ENCODE measurements at regions not wholly inside any gene's neighbourhood (a gene's known extent, or its start where the extent isn't known, plus 50 kb on each side); places are given as distances from the start of the nearest gene placed in this dataset.
"Not testable (repeated sequence)": the region's sequence is repeated elsewhere in the genome, so short reads cannot be mapped to it uniquely, and the experiment has no call there.

DNA sequence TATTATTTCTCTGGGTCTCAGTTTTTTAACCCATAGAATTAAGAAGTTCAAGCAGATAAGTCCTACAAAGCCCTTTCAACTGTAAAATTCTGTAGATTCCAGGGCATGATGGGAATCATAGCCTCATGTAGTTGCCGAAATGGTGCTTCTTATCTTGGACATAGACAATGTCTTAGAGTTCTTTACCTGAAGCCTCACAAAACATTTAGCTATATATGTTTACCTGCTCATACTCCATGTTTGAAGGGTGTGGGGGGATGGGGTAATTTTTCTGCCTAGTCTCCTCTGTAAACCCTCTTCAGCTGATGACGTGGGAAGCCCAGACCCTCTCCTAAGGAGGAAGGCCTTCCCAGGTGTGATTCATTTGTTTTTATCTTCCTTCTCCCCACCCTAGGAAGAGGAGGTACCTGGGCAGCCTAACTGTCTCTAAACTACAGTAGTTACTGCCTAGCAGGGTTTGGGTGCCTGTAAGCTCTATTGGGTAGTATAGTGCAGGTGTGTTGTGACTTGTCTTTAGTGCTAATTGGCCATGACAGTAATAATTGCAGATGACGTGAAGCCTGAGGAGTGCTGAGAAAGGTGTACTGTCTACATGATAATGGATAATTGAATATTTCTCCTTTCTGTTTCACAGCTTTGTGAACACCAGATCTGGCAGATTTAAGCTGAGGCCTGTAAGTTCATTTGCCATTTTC is 230.8 kb downstream of the TFAP2B start:
- Histone ChIP-seq H3K4me3 (ENCODE audit: low read length in 3 of 3) (no peak overlapping the region), H3K9ac (ENCODE audit: low read depth in 1 of 3, low read length in 3 of 3) (no peak overlapping the region), H3K27me3 (ENCODE audit: control insufficient read depth in 3 of 3, insufficient read depth in 3 of 3, low read length in 3 of 3) (no peaks in the 10 kb centered on the region), H3K36me3 (ENCODE audit: control insufficient read depth in 3 of 3, insufficient read depth in 3 of 3, low read length in 3 of 3) (no peaks in the 10 kb centered on the region), H3K9me3 (ENCODE audit: control insufficient read depth in 3 of 3, low read length in 3 of 3) (no peaks in the 10 kb centered on the region), H3K27ac (ENCODE audit: low read depth, low read length) (no peak overlapping the region), H3K4me1 (ENCODE audit: control insufficient read depth in 3 of 3, insufficient read depth in 3 of 3, low read length in 3 of 3) (no peaks in the 10 kb centered on the region)

DNA sequence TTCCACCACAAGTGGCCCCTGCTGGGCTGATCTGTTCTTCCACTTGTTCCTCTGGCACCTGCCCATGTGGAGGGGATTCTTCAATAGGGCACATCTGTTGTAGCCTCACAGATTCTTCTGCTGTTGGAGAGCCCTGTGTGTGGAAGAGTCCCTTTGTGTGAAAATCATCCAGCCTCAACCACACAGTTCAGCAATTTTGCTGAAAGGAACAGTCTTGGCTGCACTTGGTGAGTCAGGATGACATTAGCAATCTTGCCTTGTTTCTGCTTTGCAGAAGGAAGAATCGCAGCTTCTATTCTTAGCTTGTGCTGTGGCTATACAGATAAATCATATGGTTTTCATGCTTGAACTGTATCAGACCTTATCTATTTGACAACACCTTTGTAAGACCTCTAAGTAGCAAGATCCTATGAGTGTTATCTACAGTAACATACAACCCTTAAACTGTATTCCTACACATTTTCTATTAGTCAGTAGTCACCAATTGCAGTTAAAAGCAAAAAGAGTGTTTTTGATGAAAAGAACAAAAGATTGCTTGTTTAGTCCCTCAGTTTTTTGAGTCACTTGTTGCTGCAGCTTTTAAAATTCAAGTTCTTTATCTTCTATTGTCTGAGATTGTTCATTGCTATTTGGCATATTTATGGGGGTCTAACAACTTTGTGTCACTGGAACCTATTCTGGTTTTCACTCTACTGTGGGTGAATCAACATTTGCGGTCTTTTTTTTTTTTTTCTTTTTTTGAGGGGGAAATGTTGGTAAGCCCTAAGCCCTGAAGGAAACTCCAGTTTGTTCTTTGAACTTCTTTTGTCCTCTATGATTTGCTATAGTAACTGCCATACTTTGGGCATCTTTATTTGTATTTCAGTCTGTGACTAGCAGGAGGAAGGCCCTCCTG is 231.6 kb downstream of the TFAP2B start:
- Histone ChIP-seq H3K36me3 (ENCODE audit: control insufficient read depth in 3 of 3, insufficient read depth in 3 of 3, low read length in 3 of 3) (no peaks in the 10 kb centered on the region), H3K27me3 (ENCODE audit: control insufficient read depth in 3 of 3, insufficient read depth in 3 of 3, low read length in 3 of 3) (no peaks in the 10 kb centered on the region), H3K4me3 (ENCODE audit: low read length in 3 of 3) (no peak overlapping the region), H3K9ac (ENCODE audit: low read depth in 1 of 3, low read length in 3 of 3) (no peak overlapping the region), H3K4me1 (ENCODE audit: control insufficient read depth in 3 of 3, insufficient read depth in 3 of 3, low read length in 3 of 3) (no peaks in the 10 kb centered on the region), H3K27ac (ENCODE audit: low read depth, low read length) (no peak overlapping the region), H3K9me3 (ENCODE audit: control insufficient read depth in 3 of 3, low read length in 3 of 3) (no peaks in the 10 kb centered on the region)

DNA sequence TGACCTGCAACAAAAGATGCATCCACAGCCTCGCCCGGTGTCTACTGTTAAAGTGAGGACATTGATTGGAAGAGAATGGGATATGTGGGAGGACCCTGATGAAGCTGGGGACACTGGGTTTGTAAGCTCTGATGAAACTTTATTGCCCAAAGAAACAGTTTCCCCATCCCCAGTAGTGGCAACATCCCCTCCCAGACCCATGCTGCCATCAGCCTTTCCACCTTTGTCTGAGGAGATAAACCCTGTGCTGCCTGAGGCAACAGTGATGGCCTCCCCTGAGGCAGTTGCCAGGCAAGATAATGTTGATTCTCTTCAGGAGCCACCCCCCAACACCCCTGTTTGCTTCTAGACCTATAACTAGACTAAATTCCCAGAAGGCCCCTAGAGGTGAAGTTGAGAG is 234.0 kb downstream of the TFAP2B start:
- not testable (repeated sequence) for H3K4me1 ChIP-seq (ENCODE audit: control insufficient read depth in 3 of 3, insufficient read depth in 3 of 3, low read length in 3 of 3); H3K27me3 ChIP-seq (ENCODE audit: control insufficient read depth in 3 of 3, insufficient read depth in 3 of 3, low read length in 3 of 3); H3K27ac ChIP-seq (ENCODE audit: low read depth, low read length); H3K9ac ChIP-seq (ENCODE audit: low read depth in 1 of 3, low read length in 3 of 3); H3K9me3 ChIP-seq (ENCODE audit: control insufficient read depth in 3 of 3, low read length in 3 of 3); H3K4me3 ChIP-seq (ENCODE audit: low read length in 3 of 3); H3K36me3 ChIP-seq (ENCODE audit: control insufficient read depth in 3 of 3, insufficient read depth in 3 of 3, low read length in 3 of 3)

DNA sequence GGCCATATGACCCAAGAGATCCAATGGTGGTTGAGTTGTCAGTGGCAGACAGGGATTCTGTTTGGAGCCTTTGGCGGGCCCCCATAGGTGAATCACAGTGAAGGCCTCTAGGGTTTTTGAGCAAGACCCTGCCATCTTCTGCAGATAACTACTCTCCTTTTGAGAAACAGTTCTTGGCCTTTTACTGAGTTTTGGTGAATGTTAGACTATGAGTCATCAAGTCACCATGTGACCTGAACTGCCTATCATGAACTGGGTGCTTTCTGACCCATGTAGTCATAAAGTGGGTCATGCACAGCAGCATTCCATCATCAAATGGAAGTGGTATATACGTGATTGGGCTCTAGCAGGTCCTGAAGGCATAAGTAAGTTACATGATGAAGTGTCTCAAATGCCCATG is 236.6 kb downstream of the TFAP2B start:
- H3K9ac ChIP-seq (ENCODE audit: low read depth in 1 of 3, low read length in 3 of 3); H3K4me3 ChIP-seq (ENCODE audit: low read length in 3 of 3); H3K36me3 ChIP-seq (ENCODE audit: control insufficient read depth in 3 of 3, insufficient read depth in 3 of 3, low read length in 3 of 3); H3K27me3 ChIP-seq (ENCODE audit: control insufficient read depth in 3 of 3, insufficient read depth in 3 of 3, low read length in 3 of 3); H3K9me3 ChIP-seq (ENCODE audit: control insufficient read depth in 3 of 3, low read length in 3 of 3); H3K4me1 ChIP-seq (ENCODE audit: control insufficient read depth in 3 of 3, insufficient read depth in 3 of 3, low read length in 3 of 3); H3K27ac ChIP-seq (ENCODE audit: low read depth, low read length): not testable (repeated sequence)

DNA sequence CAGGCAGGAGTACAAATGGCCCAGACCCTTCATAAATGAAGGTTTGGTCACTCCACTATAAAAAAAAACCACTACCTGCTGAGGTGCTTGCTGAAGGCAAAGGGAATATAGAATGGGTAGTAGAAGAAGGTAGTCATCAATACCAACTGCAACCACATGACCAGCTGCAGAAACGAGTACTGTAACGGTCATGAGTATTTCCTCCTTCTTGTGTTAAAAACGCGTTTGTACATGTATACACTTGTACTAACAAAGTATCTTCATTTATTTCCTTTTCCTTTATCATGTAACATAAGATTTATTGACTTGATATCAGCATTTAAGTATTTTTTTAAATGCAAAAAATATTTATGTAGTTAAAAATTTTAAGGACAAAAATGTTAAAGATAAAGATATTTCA is 238.6 kb downstream of the TFAP2B start:
- Histone ChIP-seq H3K27me3 (ENCODE audit: control insufficient read depth in 3 of 3, insufficient read depth in 3 of 3, low read length in 3 of 3) (no peaks in the 10 kb centered on the region), H3K9me3 (ENCODE audit: control insufficient read depth in 3 of 3, low read length in 3 of 3) (no peaks in the 10 kb centered on the region), H3K4me1 (ENCODE audit: control insufficient read depth in 3 of 3, insufficient read depth in 3 of 3, low read length in 3 of 3) (no peaks in the 10 kb centered on the region), H3K27ac (ENCODE audit: low read depth, low read length) (no peak overlapping the region), H3K4me3 (ENCODE audit: low read length in 3 of 3) (no peak overlapping the region), H3K9ac (ENCODE audit: low read depth in 1 of 3, low read length in 3 of 3) (no peak overlapping the region), H3K36me3 (ENCODE audit: control insufficient read depth in 3 of 3, insufficient read depth in 3 of 3, low read length in 3 of 3) (no peaks in the 10 kb centered on the region)

DNA sequence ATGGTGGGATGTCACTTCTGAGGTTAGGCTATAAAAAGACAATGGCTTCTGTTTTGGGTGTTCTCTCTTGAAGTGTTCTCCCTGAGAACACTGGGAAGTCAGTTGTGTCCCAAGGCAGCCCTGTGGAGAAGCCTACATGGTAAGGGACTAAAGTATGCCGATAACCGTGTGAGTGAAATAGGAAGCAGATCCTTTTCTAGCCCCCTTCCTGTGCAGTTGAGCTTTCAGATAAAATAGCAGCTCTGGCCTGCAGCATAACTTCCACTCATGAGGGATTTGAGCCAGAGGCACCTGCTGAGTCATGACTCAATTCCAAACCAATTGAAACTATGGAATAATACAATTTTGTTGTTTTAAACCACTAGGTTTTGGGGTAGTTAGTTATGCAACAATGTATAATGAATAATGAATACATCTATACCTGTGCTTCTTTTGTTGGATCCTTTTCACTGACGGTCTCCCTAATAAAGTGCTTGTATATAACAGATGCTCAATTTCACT is 241.6 kb downstream of the TFAP2B start:
- Histone ChIP-seq H3K27me3 (ENCODE audit: control insufficient read depth in 3 of 3, insufficient read depth in 3 of 3, low read length in 3 of 3) (no peaks in the 10 kb centered on the region), H3K9ac (ENCODE audit: low read depth in 1 of 3, low read length in 3 of 3) (no peak overlapping the region), H3K27ac (ENCODE audit: low read depth, low read length) (no peak overlapping the region)

DNA sequence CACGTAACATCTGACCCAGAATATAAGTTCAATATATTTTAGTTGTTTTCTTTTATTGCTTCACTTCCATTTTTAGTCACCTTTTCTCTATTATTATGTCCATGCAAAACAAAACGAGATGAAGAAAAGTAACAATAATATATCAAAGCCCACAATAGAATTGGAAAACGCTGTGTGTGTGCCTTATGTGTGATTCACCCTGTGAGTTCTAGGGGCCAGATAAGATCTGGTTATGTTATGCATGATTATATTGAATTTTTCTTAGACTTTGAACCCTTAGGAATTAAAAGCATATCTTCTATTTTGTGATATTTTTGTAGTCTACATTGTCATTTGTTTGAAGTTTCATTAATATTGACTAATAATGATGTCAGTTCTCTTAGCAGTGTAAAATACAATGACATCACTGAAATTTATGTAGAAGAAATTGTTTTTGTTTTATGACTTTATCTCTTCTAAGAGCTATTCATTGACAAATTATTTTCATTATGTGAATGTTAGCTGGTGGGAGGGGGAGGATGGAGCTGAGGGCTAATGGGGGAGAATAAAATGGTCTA is 243.6 kb downstream of the TFAP2B start:
- Histone ChIP-seq H3K4me3 (ENCODE audit: low read length in 3 of 3) (no peak overlapping the region), H3K9me3 (ENCODE audit: control insufficient read depth in 3 of 3, low read length in 3 of 3) (no peaks in the 10 kb centered on the region), H3K27me3 (ENCODE audit: control insufficient read depth in 3 of 3, insufficient read depth in 3 of 3, low read length in 3 of 3) (no peaks in the 10 kb centered on the region), H3K9ac (ENCODE audit: low read depth in 1 of 3, low read length in 3 of 3) (no peak overlapping the region), H3K4me1 (ENCODE audit: control insufficient read depth in 3 of 3, insufficient read depth in 3 of 3, low read length in 3 of 3) (no peaks in the 10 kb centered on the region), H3K36me3 (ENCODE audit: control insufficient read depth in 3 of 3, insufficient read depth in 3 of 3, low read length in 3 of 3) (no peaks in the 10 kb centered on the region), H3K27ac (ENCODE audit: low read depth, low read length) (no peak overlapping the region)

More for the DNA sequence above, 241.6 kb downstream of the TFAP2B start:
- no peaks in the 10 kb centered on the region for H3K4me1 ChIP-seq (ENCODE audit: control insufficient read depth in 3 of 3, insufficient read depth in 3 of 3, low read length in 3 of 3)
- H3K4me3 ChIP-seq (ENCODE audit: low read length in 3 of 3): no peak overlapping the region
- no peaks in the 10 kb centered on the region for H3K36me3 ChIP-seq (ENCODE audit: control insufficient read depth in 3 of 3, insufficient read depth in 3 of 3, low read length in 3 of 3)
- no peaks in the 10 kb centered on the region for H3K9me3 ChIP-seq (ENCODE audit: control insufficient read depth in 3 of 3, low read length in 3 of 3)

DNA sequence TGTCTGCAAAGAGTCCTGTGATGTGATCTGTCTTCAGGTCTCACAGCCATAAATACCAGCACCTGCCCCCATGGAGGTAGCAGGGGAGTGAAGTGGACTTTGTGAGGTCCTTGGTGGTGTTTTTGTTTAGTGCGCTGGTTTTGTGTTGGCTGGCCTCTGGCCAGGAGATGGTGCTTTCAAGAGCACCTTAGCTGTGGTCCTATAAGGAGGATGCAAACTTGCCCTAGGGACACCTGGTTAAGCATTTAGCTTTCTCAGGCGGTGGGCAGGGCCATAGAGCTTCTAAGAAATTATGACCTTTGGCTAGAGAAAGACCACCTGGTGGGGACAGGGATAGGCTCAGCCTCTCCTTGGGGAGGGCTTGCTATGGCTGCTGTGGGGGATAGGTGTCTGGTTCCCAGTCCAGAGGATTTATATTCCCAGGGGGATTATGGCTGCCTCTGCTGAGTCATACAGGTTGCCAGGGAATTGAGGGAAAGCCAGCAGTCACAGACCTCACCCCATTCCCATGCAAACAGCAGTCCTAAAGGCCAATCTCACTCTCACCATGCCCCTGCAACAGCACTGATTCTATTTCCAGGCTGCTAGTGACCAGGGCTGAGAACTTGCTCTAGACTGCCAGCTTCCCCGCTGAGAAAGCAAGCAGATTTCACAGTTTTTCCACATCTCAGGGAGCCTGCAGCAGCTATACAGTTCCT is 259.3 kb downstream of the TFAP2B start:
- Histone ChIP-seq H3K36me3 (ENCODE audit: control insufficient read depth in 3 of 3, insufficient read depth in 3 of 3, low read length in 3 of 3) (no peaks in the 10 kb centered on the region), H3K4me3 (ENCODE audit: low read length in 3 of 3) (no peak overlapping the region), H3K27ac (ENCODE audit: low read depth, low read length) (no peak overlapping the region), H3K4me1 (ENCODE audit: control insufficient read depth in 3 of 3, insufficient read depth in 3 of 3, low read length in 3 of 3) (no peaks in the 10 kb centered on the region), H3K9ac (ENCODE audit: low read depth in 1 of 3, low read length in 3 of 3) (no peak overlapping the region), H3K9me3 (ENCODE audit: control insufficient read depth in 3 of 3, low read length in 3 of 3) (no peaks in the 10 kb centered on the region), H3K27me3 (ENCODE audit: control insufficient read depth in 3 of 3, insufficient read depth in 3 of 3, low read length in 3 of 3) (no peaks in the 10 kb centered on the region)

DNA sequence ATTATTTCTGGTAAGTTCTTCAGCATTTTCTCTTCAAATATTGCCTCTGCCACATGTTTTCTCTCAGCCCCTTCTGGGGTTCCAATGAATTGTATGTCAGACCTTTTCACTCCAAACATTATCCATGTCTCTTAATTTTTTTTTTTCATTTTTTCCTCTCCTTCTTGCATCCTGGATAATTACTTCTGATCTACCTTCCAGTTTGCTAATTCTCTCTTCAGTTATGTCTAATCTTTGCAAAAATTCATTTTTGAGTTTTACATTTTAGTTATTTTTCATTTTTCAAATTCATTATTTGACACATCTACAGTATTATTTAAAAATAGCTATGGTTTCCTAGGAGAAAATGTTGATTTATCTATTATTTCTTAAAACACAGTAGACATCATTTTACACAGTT is 271.7 kb downstream of the TFAP2B start:
- Histone ChIP-seq H3K27ac (ENCODE audit: low read depth, low read length) (no peak overlapping the region), H3K36me3 (ENCODE audit: control insufficient read depth in 3 of 3, insufficient read depth in 3 of 3, low read length in 3 of 3) (no peaks in the 10 kb centered on the region), H3K9ac (ENCODE audit: low read depth in 1 of 3, low read length in 3 of 3) (no peak overlapping the region), H3K4me1 (ENCODE audit: control insufficient read depth in 3 of 3, insufficient read depth in 3 of 3, low read length in 3 of 3) (no peaks in the 10 kb centered on the region), H3K27me3 (ENCODE audit: control insufficient read depth in 3 of 3, insufficient read depth in 3 of 3, low read length in 3 of 3) (no peaks in the 10 kb centered on the region), H3K9me3 (ENCODE audit: control insufficient read depth in 3 of 3, low read length in 3 of 3) (no peaks in the 10 kb centered on the region), H3K4me3 (ENCODE audit: low read length in 3 of 3) (no peak overlapping the region)

All from skeletal muscle tissue (tissue), 3 donors.